HG03565 (cell line): ENCODE measurements at regions not wholly inside any gene's neighbourhood (a gene's known extent, or its start where the extent isn't known, plus 50 kb on each side); places are given as distances from the start of the nearest gene placed in this dataset.

Experiments used
- ATAC-seq: cut with Tn5 transposase; IDR thresholded peaks from one replicate; pipeline ENCODE4 v1.9.1; 2021; ENCODE audit warnings: mild to moderate bottlenecking, moderate library complexity; ENCODE audit not compliant: unreplicated experiment

GRCh38 chr2:79359419-79359818 lies 153.4 kb upstream of the CTNNA2 start:
- no peak for ATAC-seq

DNA sequence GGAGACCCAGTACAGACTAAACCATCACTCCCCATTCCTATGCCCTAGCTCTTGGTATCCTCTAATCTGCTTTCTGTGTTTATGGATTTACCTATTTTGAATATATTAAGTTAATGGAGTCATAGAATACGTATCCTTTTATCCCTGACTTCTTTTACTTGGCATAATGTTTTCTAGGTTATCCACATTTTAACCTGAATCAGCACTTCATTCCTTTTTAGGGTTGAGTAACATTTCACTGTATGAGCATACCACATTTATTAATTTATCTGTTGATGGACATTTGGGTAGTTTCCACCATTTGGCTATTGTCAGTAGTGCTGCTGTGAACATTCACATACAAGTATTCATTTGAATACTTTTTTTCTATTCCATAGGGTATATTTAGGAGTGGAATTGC lies 157.3 kb upstream of the CTNNA2 start:
- ATAC-seq, result no peak

GRCh38 chr2:79327460-79327859 lies 167.9 kb upstream of the REG3A start:
- no peak for ATAC-seq

GRCh38 chr2:79320871-79321270 lies 161.3 kb upstream of the REG3A start:
- no peak for ATAC-seq

GRCh38 chr2:79294994-79295393 lies 135.4 kb upstream of the REG3A start:
- ATAC-seq, result no peak

DNA sequence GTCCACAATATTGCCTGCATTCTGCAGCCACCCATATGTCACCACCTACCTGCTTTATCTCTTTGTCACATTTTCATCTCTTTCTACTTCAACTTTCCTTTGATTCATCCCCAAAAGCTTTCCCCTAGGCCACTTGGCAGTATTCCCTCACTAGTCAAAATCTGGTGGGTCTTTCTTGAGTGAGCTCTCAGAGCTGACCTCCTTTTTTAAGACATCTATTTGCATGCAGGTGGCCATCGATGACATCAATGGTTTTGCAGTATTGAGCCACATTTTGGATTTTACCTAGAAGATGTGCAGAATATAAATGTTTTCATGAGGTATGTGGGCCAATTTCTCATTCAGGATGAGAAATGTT lies 133.4 kb upstream of the REG3A start:
- no peak for ATAC-seq

DNA sequence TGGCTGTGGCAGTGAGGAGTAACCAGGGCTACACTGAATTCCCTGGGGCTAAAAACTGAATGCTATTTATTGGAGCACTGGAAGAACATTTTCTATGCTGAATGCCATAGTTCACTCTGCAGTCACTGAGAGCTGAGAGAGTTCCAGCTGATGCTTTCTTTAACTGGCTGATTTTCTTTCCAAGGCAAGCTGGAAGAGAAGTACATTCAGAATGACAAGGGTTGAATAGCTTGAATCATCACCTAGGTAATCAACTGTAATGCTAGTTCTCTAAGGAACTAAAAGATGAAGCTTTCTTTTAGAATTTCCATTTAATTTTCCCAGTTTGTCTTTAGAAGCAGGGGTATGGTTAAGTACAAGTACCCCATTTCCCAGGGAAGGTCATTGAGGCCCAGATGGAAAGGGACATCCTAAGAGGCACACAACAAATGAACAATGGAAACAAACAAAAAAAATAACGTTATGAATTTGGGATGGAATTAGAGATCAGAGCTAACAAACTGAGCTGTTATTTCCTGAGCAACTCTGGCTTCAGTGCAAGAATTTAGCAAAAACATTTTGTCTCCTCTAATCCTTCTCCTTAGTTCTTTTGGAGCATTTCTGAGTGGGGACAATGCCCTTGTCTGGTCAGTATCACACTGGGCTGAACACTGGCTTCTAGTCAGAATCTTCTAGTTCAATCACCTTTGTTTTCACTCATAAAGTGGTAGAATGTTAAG lies 132.8 kb upstream of the REG3A start:
- ATAC-seq, result no peak

GRCh38 chr2:79275863-79276262 lies 116.3 kb upstream of the REG3A start:
- ATAC-seq, result no peak

- ATAC-seq, result no peak
Observed at GRCh38 chr2:79275197-79275596, 115.6 kb upstream of the REG3A start.

GRCh38 chr2:79272616-79273015 lies 113.1 kb upstream of the REG3A start:
- ATAC-seq, result no peak

GRCh38 chr2:79271456-79271855 lies 111.9 kb upstream of the REG3A start:
- no peak for ATAC-seq

GRCh38 chr2:79260848-79261247 lies 101.3 kb upstream of the REG3A start:
- no peak for ATAC-seq

DNA sequence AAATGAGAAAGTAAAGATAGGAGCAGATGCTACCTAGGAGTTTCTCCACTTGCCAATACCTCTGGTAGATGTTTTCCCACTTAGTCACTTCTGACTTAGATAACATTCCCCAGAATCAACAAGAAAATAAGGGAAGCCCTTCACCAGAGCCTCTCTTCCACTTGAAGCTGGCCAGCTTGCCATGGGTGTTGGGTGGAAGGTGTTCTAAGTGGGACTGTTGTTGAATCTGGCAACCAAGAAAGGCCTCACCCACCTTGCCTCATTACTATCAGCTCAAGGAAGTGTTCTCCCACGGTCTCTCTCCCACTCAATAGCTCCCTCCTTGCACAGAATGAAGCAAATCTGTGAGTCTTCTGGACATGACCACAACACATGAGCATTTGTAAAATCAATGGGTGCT lies 100.4 kb upstream of the REG3A start:
- no peak for ATAC-seq

DNA sequence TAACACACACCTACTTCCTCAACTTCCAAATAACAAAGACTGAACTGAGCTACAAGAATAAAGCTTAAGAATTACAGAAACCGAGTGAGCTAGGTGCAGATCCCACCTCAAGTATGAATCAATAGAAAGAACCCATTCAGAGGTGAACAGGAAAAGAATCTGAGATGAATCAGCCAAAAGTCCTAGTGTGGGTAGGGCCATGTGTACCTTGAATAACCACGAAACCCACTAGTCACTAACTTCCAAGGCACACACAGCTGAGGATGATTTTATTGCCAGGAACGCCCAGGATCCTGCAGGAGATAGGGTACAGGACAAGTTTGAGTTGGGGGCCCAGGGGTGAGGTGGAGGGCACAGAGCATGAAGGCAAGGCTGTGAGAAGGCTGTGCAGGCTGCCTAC lies 99.7 kb upstream of the REG3A start:
- no peak for ATAC-seq

DNA sequence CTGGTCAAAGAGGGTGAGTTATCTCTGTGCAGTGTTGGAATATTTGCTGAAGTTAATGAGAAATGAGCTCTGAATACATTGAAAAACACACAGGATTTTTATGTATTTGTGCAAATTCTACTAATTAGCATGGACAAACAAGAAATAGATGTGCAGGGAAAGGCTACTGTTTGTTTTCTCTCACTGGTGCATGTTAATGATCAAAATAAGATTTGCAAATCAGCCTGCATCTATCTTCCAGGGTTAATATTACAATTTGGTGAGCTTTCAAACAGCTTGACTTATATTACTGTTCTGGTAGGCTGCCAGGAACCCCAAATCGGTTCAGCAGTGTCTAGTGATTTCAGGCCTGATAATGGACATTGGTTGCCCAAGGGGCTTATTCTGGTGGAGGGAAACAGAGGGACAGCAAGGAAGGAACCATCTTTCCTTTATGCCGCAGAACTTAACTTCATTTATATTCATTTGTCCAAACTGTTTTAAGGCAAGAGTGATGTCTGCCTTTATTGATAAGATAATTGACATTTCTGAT lies 93.8 kb upstream of the REG3A start:
- no peak for ATAC-seq

DNA sequence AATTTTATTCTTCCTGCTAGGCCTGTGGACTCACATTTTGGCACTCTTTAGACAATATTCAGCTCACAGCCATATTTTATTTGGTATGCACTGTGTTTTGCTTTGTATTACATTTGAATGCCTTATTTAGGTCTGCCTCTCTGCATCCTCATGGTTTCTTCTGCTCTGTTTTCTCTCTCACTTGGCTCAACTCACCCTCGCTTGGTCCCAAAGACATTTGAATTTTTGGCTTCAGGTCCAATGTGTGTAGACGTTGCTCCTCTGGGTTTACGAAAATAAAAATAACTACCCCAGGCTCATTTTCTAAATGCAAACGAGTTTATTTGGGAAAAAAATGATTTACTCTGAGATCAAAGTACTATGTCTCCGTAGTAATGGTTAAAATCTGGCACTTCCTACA lies 91.1 kb upstream of the REG3A start:
- no peak for ATAC-seq

DNA sequence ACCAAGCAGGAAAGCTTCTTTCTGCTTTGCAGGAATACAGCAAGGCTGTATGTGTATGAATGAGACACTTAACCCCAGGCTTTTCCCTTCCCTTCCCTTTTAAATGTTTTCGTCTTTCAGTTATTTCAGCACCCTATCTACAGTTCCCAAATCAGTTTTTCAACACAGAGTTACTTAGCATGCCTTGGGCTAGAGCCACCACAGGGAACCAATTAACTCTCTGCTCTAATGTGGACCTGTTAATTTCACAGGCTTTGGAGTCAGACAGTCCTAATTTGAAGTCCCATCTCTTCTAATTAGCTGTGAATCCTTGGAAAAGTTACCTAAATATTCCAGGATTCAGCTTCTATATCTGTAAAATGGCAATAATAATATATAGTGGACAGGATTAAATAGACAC lies 89.2 kb upstream of the REG3A start:
- ATAC-seq, result no peak

DNA sequence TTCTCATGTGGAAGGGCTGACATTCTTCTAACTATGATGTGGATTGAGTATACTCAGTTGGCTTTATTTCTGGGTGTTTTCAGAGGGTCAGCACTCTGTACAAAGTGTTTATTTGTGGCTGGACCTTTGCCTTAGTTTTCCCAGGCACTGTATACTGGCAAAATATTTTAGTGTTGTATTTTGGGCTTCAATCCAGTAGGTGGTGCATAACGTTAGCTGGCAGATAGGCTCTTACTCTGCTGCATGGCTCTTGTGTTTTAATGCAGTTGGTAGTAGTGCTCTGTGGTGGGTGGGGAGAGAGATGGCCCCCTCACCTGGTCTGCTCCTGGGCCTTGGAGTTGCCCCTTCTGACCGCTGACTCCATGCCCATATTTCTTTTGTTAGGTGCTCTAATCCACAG lies 75.6 kb upstream of the REG3A start:
- ATAC-seq, result no peak

DNA sequence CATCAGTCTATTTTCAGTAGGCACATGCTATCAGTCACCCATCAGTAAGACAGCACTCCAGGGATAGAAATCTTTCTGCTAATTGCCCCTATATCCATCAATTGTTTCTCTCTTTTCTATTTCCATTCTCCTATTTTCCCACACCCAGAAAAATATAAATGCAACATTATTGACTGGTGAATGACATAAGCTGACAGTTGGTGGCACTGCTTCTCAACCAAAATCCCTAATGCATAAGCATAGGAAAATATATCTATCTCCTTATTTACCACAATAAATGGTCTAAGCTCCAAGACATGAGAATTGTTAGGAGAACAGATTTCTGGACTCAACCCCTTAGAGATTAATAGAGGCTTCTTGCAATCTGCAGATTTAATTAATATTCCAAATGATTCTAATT lies 64.0 kb upstream of the REG3A start:
- no peak for ATAC-seq

- peak; percentile 88 for ATAC-seq
Observed at GRCh38 chr2:79219383-79219988, 59.9 kb upstream of the REG3A start.

- ATAC-seq, result no peak
Observed at GRCh38 chr2:79210274-79210917, 50.8 kb upstream of the REG3A start.
